B cell (primary cell): ENCODE measurements at regions not wholly inside any gene's neighbourhood (a gene's known extent, or its start where the extent isn't known, plus 50 kb on each side); places are given as distances from the start of the nearest gene placed in this dataset.

Experiments
- EZH2 ChIP-seq: IDR thresholded peaks from 2 replicates; pipeline ENCODE4 v1.6.1; 2012; ENCODE audit warnings: borderline replicate concordance, low read depth, mild to moderate bottlenecking, moderate library complexity, low read length; ENCODE audit not compliant: insufficient read depth, poor library complexity, severe bottlenecking
- TF ChIP-seq, protein P1 (sequence below): fragments of 200-600 bp; IDR thresholded peaks from one replicate; pipeline ENCODE4 v1.8.0; 2022; ENCODE audit warnings: antibody characterized with exemption, mild to moderate bottlenecking

DNA sequence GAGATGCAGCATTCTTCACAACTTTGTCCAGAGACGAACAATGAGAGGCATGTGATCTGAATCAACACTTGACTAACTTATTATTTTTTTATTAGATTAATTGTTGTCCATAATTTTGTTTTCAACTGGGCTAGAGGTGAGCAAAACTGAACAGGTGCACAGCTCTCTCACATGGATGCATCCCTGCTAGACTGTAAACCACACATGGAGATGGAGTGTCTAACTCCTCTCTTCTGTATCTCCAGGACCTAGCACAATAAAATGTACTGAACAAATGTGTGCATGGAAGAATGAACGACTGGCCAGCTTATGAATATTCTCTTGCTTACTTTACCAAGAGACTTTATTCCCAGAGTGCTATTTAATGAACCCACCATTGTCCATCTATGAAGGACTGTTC is 627.7 kb downstream of the LIG4 start:
- TF ChIP-seq, protein P1, sequence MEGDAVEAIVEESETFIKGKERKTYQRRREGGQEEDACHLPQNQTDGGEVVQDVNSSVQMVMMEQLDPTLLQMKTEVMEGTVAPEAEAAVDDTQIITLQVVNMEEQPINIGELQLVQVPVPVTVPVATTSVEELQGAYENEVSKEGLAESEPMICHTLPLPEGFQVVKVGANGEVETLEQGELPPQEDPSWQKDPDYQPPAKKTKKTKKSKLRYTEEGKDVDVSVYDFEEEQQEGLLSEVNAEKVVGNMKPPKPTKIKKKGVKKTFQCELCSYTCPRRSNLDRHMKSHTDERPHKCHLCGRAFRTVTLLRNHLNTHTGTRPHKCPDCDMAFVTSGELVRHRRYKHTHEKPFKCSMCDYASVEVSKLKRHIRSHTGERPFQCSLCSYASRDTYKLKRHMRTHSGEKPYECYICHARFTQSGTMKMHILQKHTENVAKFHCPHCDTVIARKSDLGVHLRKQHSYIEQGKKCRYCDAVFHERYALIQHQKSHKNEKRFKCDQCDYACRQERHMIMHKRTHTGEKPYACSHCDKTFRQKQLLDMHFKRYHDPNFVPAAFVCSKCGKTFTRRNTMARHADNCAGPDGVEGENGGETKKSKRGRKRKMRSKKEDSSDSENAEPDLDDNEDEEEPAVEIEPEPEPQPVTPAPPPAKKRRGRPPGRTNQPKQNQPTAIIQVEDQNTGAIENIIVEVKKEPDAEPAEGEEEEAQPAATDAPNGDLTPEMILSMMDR = no peak
- no peak for TF ChIP-seq EZH2
